Breast epithelium (tissue), 3 donors: ENCODE measurements at regions not wholly inside any gene's neighbourhood (a gene's known extent, or its start where the extent isn't known, plus 50 kb on each side); places are given as distances from the start of the nearest gene placed in this dataset.

Experiments used
- POLR2A ChIP-seq: fragments of 450-650 bp; IDR thresholded peaks from one replicate; pipeline ENCODE4 v1.6.1; 2016; ENCODE audit warnings: antibody characterized with exemption, mild to moderate bottlenecking, moderate library complexity
- POLR2AphosphoS5 ChIP-seq, 3 donors: sonication (generic); formaldehyde crosslinking; IDR thresholded peaks; one replicate each; pipeline ENCODE4 v1.6.1; 2017; ENCODE audit warnings: antibody characterized with exemption in 3 of 3
- TF ChIP-seq, protein P1 (sequence below), 3 donors: fragments of 450-650 bp; IDR thresholded peaks; one replicate each; pipeline ENCODE4 v1.5.1; 2016 to 2017; ENCODE audit warnings: antibody characterized with exemption in 3 of 3, mild to moderate bottlenecking in 3 of 3, moderate library complexity in 3 of 3

DNA sequence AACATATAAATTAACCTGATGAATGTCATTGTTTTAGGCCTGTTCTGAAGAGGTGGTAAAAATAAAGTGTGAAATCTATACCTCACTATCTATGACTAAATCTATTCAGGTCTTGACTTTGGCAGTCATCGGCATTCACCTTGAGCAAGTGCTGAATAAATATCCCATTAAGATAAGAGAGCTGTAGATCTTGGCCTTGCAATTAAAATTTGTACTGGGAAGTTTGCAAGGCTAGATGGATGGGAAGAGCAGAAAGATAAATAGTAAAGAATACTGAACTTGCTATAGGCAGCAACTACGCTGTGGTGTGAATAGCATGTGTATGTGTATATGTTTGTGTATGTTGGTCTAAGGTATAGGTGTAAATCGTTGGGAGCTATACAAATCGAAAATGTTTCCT, 325.9 kb upstream of the PRICKLE1 start:
- TF ChIP-seq, protein P1, sequence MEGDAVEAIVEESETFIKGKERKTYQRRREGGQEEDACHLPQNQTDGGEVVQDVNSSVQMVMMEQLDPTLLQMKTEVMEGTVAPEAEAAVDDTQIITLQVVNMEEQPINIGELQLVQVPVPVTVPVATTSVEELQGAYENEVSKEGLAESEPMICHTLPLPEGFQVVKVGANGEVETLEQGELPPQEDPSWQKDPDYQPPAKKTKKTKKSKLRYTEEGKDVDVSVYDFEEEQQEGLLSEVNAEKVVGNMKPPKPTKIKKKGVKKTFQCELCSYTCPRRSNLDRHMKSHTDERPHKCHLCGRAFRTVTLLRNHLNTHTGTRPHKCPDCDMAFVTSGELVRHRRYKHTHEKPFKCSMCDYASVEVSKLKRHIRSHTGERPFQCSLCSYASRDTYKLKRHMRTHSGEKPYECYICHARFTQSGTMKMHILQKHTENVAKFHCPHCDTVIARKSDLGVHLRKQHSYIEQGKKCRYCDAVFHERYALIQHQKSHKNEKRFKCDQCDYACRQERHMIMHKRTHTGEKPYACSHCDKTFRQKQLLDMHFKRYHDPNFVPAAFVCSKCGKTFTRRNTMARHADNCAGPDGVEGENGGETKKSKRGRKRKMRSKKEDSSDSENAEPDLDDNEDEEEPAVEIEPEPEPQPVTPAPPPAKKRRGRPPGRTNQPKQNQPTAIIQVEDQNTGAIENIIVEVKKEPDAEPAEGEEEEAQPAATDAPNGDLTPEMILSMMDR (IDR thresholded peaks at IDR 0.05): no peak
- TF ChIP-seq POLR2AphosphoS5 (IDR thresholded peaks at IDR 0.05) (no peak), POLR2A (no peak)
